IMR-90 (cell line): ENCODE measurements at regions not wholly inside any gene's neighbourhood (a gene's known extent, or its start where the extent isn't known, plus 50 kb on each side); places are given as distances from the start of the nearest gene placed in this dataset.

Experiments
- CEBPB ChIP-seq: IDR thresholded peaks from 2 replicates; pipeline ENCODE4 v1.6.1; 2012; ENCODE audit warnings: low read depth, low read length, improper control_type of control experiment
- CHD1 ChIP-seq: IDR thresholded peaks from 2 replicates; pipeline ENCODE4 v1.6.1; 2012; ENCODE audit warnings: low read depth, low read length, improper control_type of control experiment
- CTCF ChIP-seq: conservative IDR thresholded peaks from 2 replicates; pipeline ENCODE4 v1.5.1; 2012; ENCODE audit warnings: mild to moderate bottlenecking, low read depth, low read length, improper control_type of control experiment
- FOS ChIP-seq: fragments of 150-350 bp; IDR thresholded peaks from 2 replicates; pipeline ENCODE4 v1.6.1; 2016; ENCODE audit warnings: low read depth, low read length
- MAZ ChIP-seq: IDR thresholded peaks from 2 replicates; pipeline ENCODE4 v1.6.1; 2012; ENCODE audit warnings: low read depth, mild to moderate bottlenecking, low read length, improper control_type of control experiment, moderate library complexity, borderline replicate concordance
- MXI1 ChIP-seq: IDR thresholded peaks from 2 replicates; pipeline ENCODE4 v1.6.1; 2012; ENCODE audit warnings: low read depth, mild to moderate bottlenecking, low read length, moderate library complexity, borderline replicate concordance
- POLR2A ChIP-seq: IDR thresholded peaks from 2 replicates; pipeline ENCODE4 v1.6.1; 2012; ENCODE audit warnings: mild to moderate bottlenecking, low read depth, low read length
- RCOR1 ChIP-seq: IDR thresholded peaks from 2 replicates; pipeline ENCODE4 v1.6.1; 2012; ENCODE audit warnings: mild to moderate bottlenecking, low read length, improper control_type of control experiment; ENCODE audit not compliant: insufficient replicate concordance
- TF ChIP-seq, protein P1 (sequence below): fragments of 150-350 bp; IDR thresholded peaks from 2 replicates; pipeline ENCODE4 v1.6.1; 2016; ENCODE audit warnings: low read depth, mild to moderate bottlenecking, low read length, moderate library complexity, borderline replicate concordance

- no peak for TF ChIP-seq CTCF
- no peak for TF ChIP-seq MXI1
- TF ChIP-seq POLR2A: no peak
- no peak for TF ChIP-seq FOS
- TF ChIP-seq, protein P1, sequence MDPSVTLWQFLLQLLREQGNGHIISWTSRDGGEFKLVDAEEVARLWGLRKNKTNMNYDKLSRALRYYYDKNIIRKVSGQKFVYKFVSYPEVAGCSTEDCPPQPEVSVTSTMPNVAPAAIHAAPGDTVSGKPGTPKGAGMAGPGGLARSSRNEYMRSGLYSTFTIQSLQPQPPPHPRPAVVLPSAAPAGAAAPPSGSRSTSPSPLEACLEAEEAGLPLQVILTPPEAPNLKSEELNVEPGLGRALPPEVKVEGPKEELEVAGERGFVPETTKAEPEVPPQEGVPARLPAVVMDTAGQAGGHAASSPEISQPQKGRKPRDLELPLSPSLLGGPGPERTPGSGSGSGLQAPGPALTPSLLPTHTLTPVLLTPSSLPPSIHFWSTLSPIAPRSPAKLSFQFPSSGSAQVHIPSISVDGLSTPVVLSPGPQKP: no peak
- no peak for TF ChIP-seq MAZ
- TF ChIP-seq RCOR1: no peak
- no peak for TF ChIP-seq CHD1
- TF ChIP-seq CEBPB: no peak
Observed at GRCh38 chr6:76835293-76835692, 628.0 kb downstream of the HTR1B start.
